Activated CD4-positive, alpha-beta T cell treated with anti-CD3 and anti-CD28 coated beads, Interleukin-2, amount 10 ng/mL, durations not matched to agents 24 days and 14 days (primary cell): ENCODE measurements at regions not wholly inside any gene's neighbourhood (a gene's known extent, or its start where the extent isn't known, plus 50 kb on each side); places are given as distances from the start of the nearest gene placed in this dataset.

Experiments used
- DNase-seq: peaks from one replicate; pipeline ENCODE4 v3.0.0; 2022
- H3K27ac Mint-ChIP-seq: one replicate; pipeline ENCODE4 v1.8.0; 2022; ENCODE audit warnings: mild to moderate bottlenecking, mixed read lengths
- H3K27me3 Mint-ChIP-seq: one replicate; pipeline ENCODE4 v1.8.0; 2022; ENCODE audit warnings: mixed read lengths
- H3K36me3 Mint-ChIP-seq: one replicate; pipeline ENCODE4 v1.8.0; 2022; ENCODE audit warnings: low read depth, mild to moderate bottlenecking, mixed read lengths
- H3K4me1 Mint-ChIP-seq: one replicate; pipeline ENCODE4 v1.8.0; 2021; ENCODE audit warnings: mixed read lengths
- H3K4me3 Mint-ChIP-seq: one replicate; pipeline ENCODE4 v1.8.0; 2022; ENCODE audit warnings: mild to moderate bottlenecking, moderate library complexity, mixed read lengths
- H3K9me3 Mint-ChIP-seq: one replicate; pipeline ENCODE4 v1.8.0; 2021; ENCODE audit warnings: mixed read lengths
- intact Hi-C: fragments of 100-400 bp; cut with micrococcal nuclease; formaldehyde crosslinking; loops from one replicate; pipeline ENCODE4 v1.15.1; 2023

GRCh38 chr16:51556694-51557340, 405.7 kb upstream of the SALL1 start:
- no peaks in the 10 kb centered on the region for H3K4me1 Mint-ChIP-seq
- H3K9me3 Mint-ChIP-seq, result peaks cover 4% of the 10 kb centered on the region
- intact Hi-C loops, result no loop called here
- no peak for DNase-seq
- no peaks in the 10 kb centered on the region for H3K27me3 Mint-ChIP-seq
- no peaks in the 10 kb centered on the region for H3K36me3 Mint-ChIP-seq
- no peak overlapping the region for H3K27ac Mint-ChIP-seq
- no peak overlapping the region for H3K4me3 Mint-ChIP-seq

- DNase-seq, result no peak
- no peak overlapping the region for H3K27ac Mint-ChIP-seq
- intact Hi-C loops, result no loop called here
- no peaks in the 10 kb centered on the region for H3K4me1 Mint-ChIP-seq
- no peaks in the 10 kb centered on the region for H3K27me3 Mint-ChIP-seq
- H3K36me3 Mint-ChIP-seq, result no peaks in the 10 kb centered on the region
- H3K4me3 Mint-ChIP-seq, result no peak overlapping the region
- H3K9me3 Mint-ChIP-seq, result no peaks in the 10 kb centered on the region
These were observed 402.8 kb upstream of the SALL1 start for GRCh38 chr16:51553910-51554309.

DNA sequence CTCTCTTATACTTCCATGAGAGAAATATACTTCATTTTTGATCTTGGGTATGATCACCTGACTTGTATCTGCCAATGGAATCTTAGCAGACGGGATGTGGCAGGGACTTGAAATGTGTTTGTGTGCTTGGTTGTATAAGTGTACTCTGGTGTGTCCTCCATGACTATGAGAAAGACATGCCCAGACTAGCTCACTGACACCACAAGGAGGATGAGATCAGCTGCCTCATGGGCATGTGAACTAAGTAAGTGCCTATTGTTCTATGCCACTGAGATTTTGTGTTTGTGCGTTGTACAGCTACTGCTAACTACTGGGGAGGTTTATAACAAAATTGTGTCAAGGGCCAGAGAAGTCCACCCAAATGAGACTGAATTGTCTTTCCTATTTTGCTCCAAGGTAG, 402.2 kb upstream of the SALL1 start:
- DNase-seq, result no peak
- Mint-ChIP-seq H3K36me3 (no peaks in the 10 kb centered on the region), H3K9me3 (no peaks in the 10 kb centered on the region), H3K27ac (no peak overlapping the region), H3K27me3 (no peaks in the 10 kb centered on the region), H3K4me1 (no peaks in the 10 kb centered on the region), H3K4me3 (no peak overlapping the region)
- intact Hi-C loops, result no loop called here

GRCh38 chr16:51550800-51551347, 399.8 kb upstream of the SALL1 start:
- Mint-ChIP-seq H3K27ac (no peak overlapping the region), H3K9me3 (no peaks in the 10 kb centered on the region), H3K4me1 (no peaks in the 10 kb centered on the region), H3K36me3 (no peaks in the 10 kb centered on the region), H3K27me3 (no peaks in the 10 kb centered on the region), H3K4me3 (no peak overlapping the region)
- DNase-seq, result no peak
- intact Hi-C loops, result no loop called here

DNA sequence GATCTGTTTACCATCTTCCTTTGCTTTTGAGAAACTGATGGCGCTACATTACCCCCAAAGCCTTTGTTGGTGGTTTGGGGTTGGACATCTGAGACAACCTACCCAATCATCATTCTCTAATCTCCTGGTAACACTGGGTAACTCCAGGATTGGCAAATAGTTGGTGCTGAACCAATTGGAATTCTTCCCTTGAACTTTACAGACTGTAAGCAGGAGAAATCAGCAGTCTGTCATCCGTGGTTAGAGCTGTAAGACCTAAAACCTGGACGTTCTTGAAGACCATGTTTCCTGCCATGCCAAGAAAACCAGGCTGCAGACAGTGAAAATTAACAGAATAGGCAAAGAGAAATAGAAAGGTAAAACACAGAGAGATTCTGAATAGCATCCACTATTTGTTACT, 398.8 kb upstream of the SALL1 start:
- DNase-seq, result no peak
- Mint-ChIP-seq H3K9me3 (no peaks in the 10 kb centered on the region), H3K36me3 (no peaks in the 10 kb centered on the region), H3K4me3 (no peak overlapping the region), H3K27me3 (no peaks in the 10 kb centered on the region), H3K4me1 (no peaks in the 10 kb centered on the region), H3K27ac (no peak overlapping the region)
- intact Hi-C loops, result no loop called here

DNA sequence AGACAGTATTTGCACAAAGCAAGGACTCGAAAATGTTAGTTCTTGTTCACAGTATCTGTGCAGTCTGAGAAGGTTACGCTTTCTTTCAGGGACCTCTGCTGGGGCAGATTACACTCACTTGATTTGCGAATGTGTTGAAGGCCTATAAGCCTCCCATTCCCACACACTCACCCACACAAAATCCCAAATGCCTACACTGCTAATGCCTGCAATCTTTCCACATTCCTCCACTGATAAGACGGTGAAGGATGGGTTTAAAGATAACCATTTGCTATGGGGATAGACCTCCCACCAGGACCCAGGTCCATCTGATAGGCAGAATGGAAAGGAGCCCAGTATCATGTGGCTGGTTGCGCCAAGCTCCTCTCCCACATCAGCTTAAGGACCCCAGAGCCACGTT, 394.9 kb upstream of the SALL1 start:
- Mint-ChIP-seq H3K9me3 (no peaks in the 10 kb centered on the region), H3K27me3 (no peaks in the 10 kb centered on the region), H3K27ac (no peak overlapping the region), H3K4me3 (no peak overlapping the region), H3K36me3 (no peaks in the 10 kb centered on the region), H3K4me1 (no peaks in the 10 kb centered on the region)
- intact Hi-C loops, result no loop called here
- no peak for DNase-seq

DNA sequence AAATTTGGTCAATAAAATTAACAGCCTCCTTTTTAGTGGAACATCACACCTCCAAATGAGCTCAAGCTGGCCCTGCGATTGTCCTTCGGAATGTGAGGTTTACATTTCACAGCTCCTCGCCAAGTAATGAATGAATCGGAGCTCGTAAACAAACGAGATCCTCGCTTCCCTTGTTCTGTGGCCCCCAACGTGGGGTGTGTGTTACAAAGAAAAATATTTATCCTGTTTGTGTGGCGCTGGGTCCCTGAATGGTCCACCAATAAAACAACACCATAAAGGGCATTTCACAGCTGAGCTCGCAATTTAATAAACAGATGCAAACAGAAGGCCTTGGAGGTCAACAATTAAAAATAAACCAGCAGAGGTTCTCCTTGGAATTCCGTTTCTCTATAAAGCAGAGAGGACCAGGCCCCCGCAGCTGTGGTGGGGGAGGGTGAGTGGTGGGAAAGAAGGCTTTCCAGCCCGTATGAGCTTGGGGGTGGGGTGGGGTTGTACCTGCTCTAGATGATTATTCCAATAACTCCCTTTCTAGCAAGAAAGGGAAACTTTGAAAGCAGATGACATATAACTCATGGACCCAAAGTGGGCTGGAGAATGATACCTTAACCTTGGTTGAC, 393.9 kb upstream of the SALL1 start:
- intact Hi-C loops, result no loop called here
- H3K4me3 Mint-ChIP-seq, result no peak overlapping the region
- H3K36me3 Mint-ChIP-seq, result no peaks in the 10 kb centered on the region
- H3K27ac Mint-ChIP-seq, result no peak overlapping the region
- H3K9me3 Mint-ChIP-seq, result no peaks in the 10 kb centered on the region
- no peak for DNase-seq
- no peaks in the 10 kb centered on the region for H3K4me1 Mint-ChIP-seq
- H3K27me3 Mint-ChIP-seq, result no peaks in the 10 kb centered on the region

- no peaks in the 10 kb centered on the region for H3K9me3 Mint-ChIP-seq
- no peaks in the 10 kb centered on the region for H3K4me1 Mint-ChIP-seq
- H3K4me3 Mint-ChIP-seq, result no peak overlapping the region
- H3K27me3 Mint-ChIP-seq, result no peaks in the 10 kb centered on the region
- DNase-seq, result no peak
- intact Hi-C loops, result no loop called here
- no peak overlapping the region for H3K27ac Mint-ChIP-seq
- H3K36me3 Mint-ChIP-seq, result no peaks in the 10 kb centered on the region
These were observed 392.9 kb upstream of the SALL1 start for GRCh38 chr16:51543971-51544370.

DNA sequence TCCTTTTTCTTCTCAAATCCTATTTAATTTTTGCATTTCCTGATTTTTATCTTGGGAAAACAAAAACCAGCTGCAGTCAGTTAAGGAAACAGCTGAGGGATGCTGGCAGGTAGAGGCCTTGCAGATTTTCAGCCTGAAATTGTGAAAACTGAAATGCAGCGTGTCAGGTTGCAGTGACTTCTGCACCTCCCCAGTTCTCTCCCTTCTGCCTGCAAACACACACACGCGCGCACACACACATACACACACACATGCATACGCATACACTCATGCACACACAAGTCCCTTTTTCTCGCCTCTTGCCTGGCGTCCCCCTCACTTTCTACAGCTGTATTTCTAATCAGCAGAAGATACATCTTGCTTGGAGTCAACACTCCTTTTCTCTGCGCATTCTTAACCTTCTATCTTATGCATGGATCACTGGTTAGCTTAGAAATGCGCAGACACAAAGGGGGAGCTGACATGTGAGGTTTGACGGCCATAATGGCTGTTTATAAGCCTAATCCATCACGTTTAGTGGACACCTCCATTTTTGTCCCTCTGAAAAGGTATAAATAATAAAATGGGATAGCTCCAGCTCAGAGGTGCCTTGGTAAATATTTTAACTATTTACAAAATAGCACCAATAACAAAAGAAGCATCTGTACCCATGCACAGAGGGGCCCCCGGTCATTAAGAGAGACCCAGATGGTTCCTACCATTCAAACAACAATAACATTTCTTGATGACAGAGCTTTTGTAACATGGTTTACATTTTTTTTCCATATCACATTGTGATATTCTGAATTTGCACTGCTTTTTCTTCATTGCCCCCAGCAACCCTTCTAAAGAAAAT, 392.1 kb upstream of the SALL1 start:
- intact Hi-C loops, result no loop called here
- no peak for DNase-seq
- no peaks in the 10 kb centered on the region for H3K4me1 Mint-ChIP-seq
- no peak overlapping the region for H3K4me3 Mint-ChIP-seq
- no peak overlapping the region for H3K27ac Mint-ChIP-seq
- H3K9me3 Mint-ChIP-seq, result no peaks in the 10 kb centered on the region
- H3K36me3 Mint-ChIP-seq, result no peaks in the 10 kb centered on the region
- no peaks in the 10 kb centered on the region for H3K27me3 Mint-ChIP-seq

DNA sequence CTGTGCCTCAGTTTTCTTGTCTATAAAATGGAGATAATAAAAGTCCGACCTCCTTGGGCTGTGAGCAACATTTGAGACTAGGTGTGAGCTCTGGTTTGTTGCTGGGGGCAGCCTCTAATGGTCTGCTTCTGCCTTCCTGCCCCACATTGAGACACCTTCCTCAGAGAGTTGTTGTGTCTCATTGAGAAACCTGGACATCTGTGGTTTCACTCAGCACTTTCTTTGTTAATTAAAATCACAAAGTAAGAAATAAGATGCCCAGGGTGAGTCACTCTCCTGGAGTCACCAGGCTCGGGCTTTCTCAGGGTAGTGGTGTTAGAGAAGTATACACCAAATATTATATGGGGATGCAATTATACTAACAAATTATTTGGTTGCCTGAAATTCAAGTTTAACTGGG, 389.2 kb upstream of the SALL1 start:
- no peaks in the 10 kb centered on the region for H3K36me3 Mint-ChIP-seq
- H3K27ac Mint-ChIP-seq, result no peak overlapping the region
- H3K9me3 Mint-ChIP-seq, result peaks cover 5% of the 10 kb centered on the region
- H3K4me3 Mint-ChIP-seq, result no peak overlapping the region
- no peaks in the 10 kb centered on the region for H3K27me3 Mint-ChIP-seq
- intact Hi-C loops, result no loop called here
- no peaks in the 10 kb centered on the region for H3K4me1 Mint-ChIP-seq
- DNase-seq, result no peak

- Mint-ChIP-seq H3K36me3 (no peaks in the 10 kb centered on the region), H3K9me3 (peaks cover 5% of the 10 kb centered on the region), H3K4me1 (no peaks in the 10 kb centered on the region), H3K27ac (no peak overlapping the region), H3K4me3 (no peak overlapping the region), H3K27me3 (no peaks in the 10 kb centered on the region)
- DNase-seq, result no peak
- intact Hi-C loops, result no loop called here
These were observed 387.8 kb upstream of the SALL1 start for GRCh38 chr16:51538707-51539498.

DNA sequence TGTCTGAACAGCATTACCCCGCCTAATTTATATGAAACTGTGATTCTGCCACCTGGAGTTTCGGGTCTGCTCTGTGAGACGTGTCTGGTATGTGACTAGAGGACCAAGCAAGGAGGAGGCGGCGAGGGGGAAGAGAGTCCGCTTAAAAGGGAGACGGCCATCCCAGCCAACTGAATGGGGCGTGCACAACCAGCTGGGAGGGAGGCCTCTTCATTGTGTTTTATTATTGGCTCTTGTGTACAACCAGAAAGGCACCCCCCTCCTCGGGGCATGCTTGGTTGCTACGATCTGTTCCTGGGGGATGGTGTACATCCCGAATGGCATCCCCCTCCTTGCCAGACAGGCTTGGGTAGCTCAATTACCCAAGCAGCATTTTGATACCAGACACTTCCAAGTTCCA, 384.5 kb upstream of the SALL1 start:
- H3K4me3 Mint-ChIP-seq, result no peak overlapping the region
- intact Hi-C loops, result no loop called here
- no peak overlapping the region for H3K27ac Mint-ChIP-seq
- no peaks in the 10 kb centered on the region for H3K4me1 Mint-ChIP-seq
- no peak for DNase-seq
- no peaks in the 10 kb centered on the region for H3K36me3 Mint-ChIP-seq
- H3K9me3 Mint-ChIP-seq, result peaks cover 5% of the 10 kb centered on the region
- H3K27me3 Mint-ChIP-seq, result no peaks in the 10 kb centered on the region

DNA sequence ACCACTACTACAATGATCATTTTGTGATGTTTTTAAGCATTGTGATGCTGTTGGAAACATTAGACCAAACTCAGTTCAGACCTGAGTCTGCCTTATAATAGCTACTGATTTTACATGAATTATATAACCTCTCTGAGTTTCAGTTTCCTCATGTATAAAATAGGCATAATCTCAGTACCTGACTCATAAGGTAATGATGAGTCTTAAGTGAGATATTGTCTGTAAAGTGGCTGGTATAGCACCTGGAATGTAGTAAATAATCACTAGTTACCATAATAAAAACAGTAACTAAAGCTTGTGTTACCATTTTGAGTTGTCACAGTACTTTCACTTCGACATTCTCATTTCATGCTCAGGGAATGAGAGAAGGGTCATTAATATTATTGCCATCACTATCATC, 381.5 kb upstream of the SALL1 start:
- no peak overlapping the region for H3K27ac Mint-ChIP-seq
- H3K4me1 Mint-ChIP-seq, result no peaks in the 10 kb centered on the region
- H3K4me3 Mint-ChIP-seq, result no peak overlapping the region
- H3K36me3 Mint-ChIP-seq, result no peaks in the 10 kb centered on the region
- no peak for DNase-seq
- peaks cover 5% of the 10 kb centered on the region for H3K9me3 Mint-ChIP-seq
- intact Hi-C loops, result no loop called here
- H3K27me3 Mint-ChIP-seq, result no peaks in the 10 kb centered on the region

DNA sequence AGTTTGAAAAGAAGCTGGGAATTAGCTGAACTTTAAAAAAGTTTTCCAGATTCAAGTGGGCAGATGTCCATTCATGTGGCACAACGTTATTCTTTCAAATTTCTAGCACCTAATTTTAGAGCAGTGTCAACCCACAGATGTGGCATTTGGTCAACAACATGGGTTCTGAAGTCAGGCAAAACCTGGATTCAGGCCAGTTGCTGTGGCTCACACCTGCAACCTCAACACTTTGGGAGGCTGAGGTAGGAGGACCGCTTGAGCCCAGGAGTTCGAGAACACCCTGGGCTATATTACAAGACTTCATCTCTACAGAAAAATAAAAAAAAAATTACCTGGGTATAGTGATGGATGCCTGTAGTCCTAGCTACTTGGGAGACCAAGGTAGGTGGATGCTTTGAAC, 380.2 kb upstream of the SALL1 start:
- no peaks in the 10 kb centered on the region for H3K36me3 Mint-ChIP-seq
- intact Hi-C loops, result no loop called here
- no peaks in the 10 kb centered on the region for H3K27me3 Mint-ChIP-seq
- H3K4me1 Mint-ChIP-seq, result no peaks in the 10 kb centered on the region
- H3K9me3 Mint-ChIP-seq, result peaks cover 5% of the 10 kb centered on the region
- no peak overlapping the region for H3K27ac Mint-ChIP-seq
- no peak overlapping the region for H3K4me3 Mint-ChIP-seq
- DNase-seq, result no peak
